K562 (cell line): ENCODE measurements at regions not wholly inside any gene's neighbourhood (a gene's known extent, or its start where the extent isn't known, plus 50 kb on each side); places are given as distances from the start of the nearest gene placed in this dataset.

Experiments used
- ATAC-seq: fragments of 200-7000 bp; cut with Tn5 transposase; 3 replicates; pipeline ENCODE4 v1.9.1; 2020; ENCODE audit warnings: moderate library complexity
- BruUV-seq: library from RNA; stranded (reverse); fragments of 400-500 nt; replicated peaks from 2 replicates; lab custom pipeline; 2021; lab: Mats Ljungman, UMichigan
- CTCF ChIA-PET: fragments of 300-600 bp; formaldehyde crosslinking; extraction: SDS; loops from one replicate; lab custom pipeline; 2021; ENCODE audit warnings: low intra/inter-chr PET ratio; lab: Yijun Ruan, JAX
- POLR2A ChIA-PET: fragments of 300-600, 350-650 bp; sonication (Branson Sonifier 250); formaldehyde crosslinking; extraction: SDS; loops from one replicate; lab custom pipeline; 2021; ENCODE audit warnings: antibody characterized with exemption, inconsistent platforms; lab: Yijun Ruan, JAX
- DNase-seq, 4 experiments: peaks; one replicate each; pipeline versions ENCODE4 v3.0.0 to v3.0.0-alpha.2; 2011 to 2018; ENCODE audit warnings: low spot score in 3 of 4, mixed read lengths in 3 of 4; ENCODE audit errors: extremely low read depth in 1 of 4
- FAIRE-seq: peaks from 2 replicates; lab custom pipeline; 2011; peaks lifted over from hg19 to GRCh38; lab: Jason Lieb, UNC
- H2AFZ ChIP-seq: 2 replicates; pipeline ENCODE4 v1.6.0; 2011; ENCODE audit warnings: low read depth, low read length, control low read depth, inconsistent platforms
- H3K27ac ChIP-seq: fragments of 200-600 bp; 3 replicates; pipeline ENCODE4 v1.8.0; 2011; ENCODE audit warnings: low read depth, mild to moderate bottlenecking, control low read depth, inconsistent platforms, low read length, moderate library complexity, mixed read lengths; ENCODE audit errors: extremely low read depth
- H3K27me3 ChIP-seq, 2 experiments: fragments of 300-600 bp in 1 of 2; 2 replicates in 1 of 2; 3 replicates in 1 of 2; pipeline versions ENCODE4 v1.6.0 to v1.8.0; 2011; ENCODE audit warnings: inconsistent platforms in 2 of 2, low read length in 2 of 2, mild to moderate bottlenecking in 1 of 2, mixed read lengths in 1 of 2, moderate library complexity in 1 of 2; ENCODE audit not compliant: control insufficient read depth in 2 of 2, insufficient read depth in 2 of 2
- H3K36me3 ChIP-seq: fragments of 300-600 bp; 3 replicates; pipeline ENCODE4 v1.8.0; 2011; ENCODE audit warnings: mild to moderate bottlenecking, low read length, inconsistent platforms; ENCODE audit not compliant: control insufficient read depth, insufficient read depth
- H3K4me1 ChIP-seq, 2 experiments: fragments of 200-600 bp in 1 of 2; replicated peaks in 1 of 2; 2 replicates in 1 of 2; 3 replicates in 1 of 2; pipeline versions ENCODE4 v1.5.1 to v1.8.0; 2011; ENCODE audit warnings: inconsistent platforms in 2 of 2, low read length in 2 of 2, mild to moderate bottlenecking in 1 of 2, mixed read lengths in 1 of 2, moderate library complexity in 1 of 2; ENCODE audit not compliant: control insufficient read depth in 2 of 2, insufficient read depth in 2 of 2
- H3K4me2 ChIP-seq: 2 replicates; pipeline ENCODE4 v1.6.1; 2011; ENCODE audit warnings: low read length, control low read depth, inconsistent platforms, mixed read lengths; ENCODE audit not compliant: insufficient read depth
- H3K4me3 ChIP-seq: fragments of 200-600 bp; sonication (generic), shearing (Covaris generic); 2 replicates; pipeline ENCODE4 v1.5.1; 2016; ENCODE audit warnings: control low read depth, inconsistent platforms
- H3K79me2 ChIP-seq: fragments of 200-600 bp; 3 replicates; pipeline ENCODE4 v1.8.0; 2011; ENCODE audit warnings: low read length, inconsistent platforms; ENCODE audit not compliant: control insufficient read depth, insufficient read depth
- H3K9ac ChIP-seq, 2 experiments: 2 replicates each; pipeline versions ENCODE4 v1.6.0 to v1.6.1; 2011; ENCODE audit warnings: low read depth in 2 of 2, low read length in 2 of 2, control low read depth in 1 of 2, inconsistent platforms in 1 of 2, mild to moderate bottlenecking in 1 of 2, mixed read lengths in 1 of 2; ENCODE audit not compliant: insufficient read depth in 1 of 2
- H3K9me1 ChIP-seq: one replicate; pipeline ENCODE4 v1.6.0; 2011; ENCODE audit warnings: inconsistent platforms, mild to moderate bottlenecking, low read length, moderate library complexity; ENCODE audit not compliant: control insufficient read depth, insufficient read depth
- H3K9me3 ChIP-seq: replicated peaks from 2 replicates; pipeline ENCODE4 v1.5.1; 2011; ENCODE audit warnings: low read depth, low read length, inconsistent platforms; ENCODE audit not compliant: control insufficient read depth, insufficient read depth
- H4K20me1 ChIP-seq: replicated peaks from 2 replicates; pipeline ENCODE4 v1.6.1; 2011; ENCODE audit warnings: low read length, inconsistent platforms, mixed read lengths; ENCODE audit not compliant: control insufficient read depth, insufficient read depth
- BACH1 ChIP-seq: fragments of 200-800 bp; sonication (Bioruptor generic); IDR thresholded peaks from 2 replicates; pipeline ENCODE4 v1.6.1; 2016; ENCODE audit warnings: missing genetic modification characterization, missing compliant biosample characterization
- ERF ChIP-seq: fragments of 450-650 bp; formaldehyde crosslinking; IDR thresholded peaks from 2 replicates; pipeline ENCODE4 v1.4.0; 2020; ENCODE audit warnings: mild to moderate bottlenecking, mixed read lengths
- FOXJ3 ChIP-seq: sonication (generic); formaldehyde crosslinking; IDR thresholded peaks from 2 replicates; pipeline ENCODE4 v1.4.0; 2020; ENCODE audit warnings: mild to moderate bottlenecking, missing genetic modification reagents
- GABPA ChIP-seq: fragments of 200-800 bp; sonication (Bioruptor generic); conservative IDR thresholded peaks from 2 replicates; pipeline ENCODE4 v1.6.1; 2016; ENCODE audit warnings: low read depth, missing genetic modification characterization, missing compliant biosample characterization
- KDM1A ChIP-seq, 2 experiments: fragments of 450-650 bp; IDR thresholded peaks; 2 replicates each; pipeline ENCODE4 v1.6.1; 2016; ENCODE audit warnings: mild to moderate bottlenecking in 2 of 2
- KLF10 ChIP-seq: fragments of 250-450 bp; sonication (Bioruptor Pico); IDR thresholded peaks from 2 replicates; pipeline ENCODE4 v1.6.1; 2021; ENCODE audit warnings: matching md5 sums
- NRF1 ChIP-seq, 2 experiments: fragments of 450-650 bp; IDR thresholded peaks in 1 of 2; conservative IDR thresholded peaks in 1 of 2; 2 replicates each; pipeline ENCODE4 v1.6.1; 2014; ENCODE audit warnings: mild to moderate bottlenecking in 2 of 2
- VEZF1 ChIP-seq: fragments of 200-800 bp; sonication (Bioruptor generic); IDR thresholded peaks from 2 replicates; pipeline ENCODE4 v1.6.1; 2017; ENCODE audit warnings: missing genetic modification characterization, missing compliant biosample characterization
- ZNF507 ChIP-seq: conservative IDR thresholded peaks from 2 replicates; pipeline ENCODE4 v1.6.1; 2017; ENCODE audit warnings: missing genetic modification characterization, missing compliant biosample characterization
- WGBS: fragments of 100-300 bp; shearing (Covaris generic); methylation state at CpG from one replicate; pipeline ENCODE4 v1.1.6; 2016; ENCODE audit warnings: low coverage, mixed read lengths; ENCODE audit not compliant: insufficient coverage; ENCODE audit errors: missing lambda C conversion rate; 5-methylcytosine and 5-hydroxymethylcytosine counted together
- in situ Hi-C: fragments of 300-500 bp; cut with MboI; formaldehyde crosslinking; loops from 4 replicates; pipeline ENCODE4 v1.15.0; 2018; ENCODE audit warnings: inconsistent platforms, mixed read lengths
- intact Hi-C: fragments of 100-400 bp; cut with micrococcal nuclease; formaldehyde crosslinking; loops from 2 replicates; pipeline ENCODE4 v1.14.2; 2022
- TF ChIP-seq, protein P1 (sequence below): fragments of 450-650 bp; formaldehyde crosslinking; IDR thresholded peaks from 2 replicates; pipeline ENCODE4 v1.4.0; 2020; ENCODE audit warnings: mild to moderate bottlenecking, moderate library complexity
- TF ChIP-seq, protein P2 (sequence below): fragments of 450-650 bp; formaldehyde crosslinking; IDR thresholded peaks from 2 replicates; pipeline ENCODE4 v1.4.0; 2020; ENCODE audit warnings: mild to moderate bottlenecking, moderate library complexity
- TF ChIP-seq, protein P3 (sequence below), 2 experiments: fragments of 450-650 bp in 1 of 2; sonication (generic) in 1 of 2; formaldehyde crosslinking in 1 of 2; IDR thresholded peaks in 1 of 2; conservative IDR thresholded peaks in 1 of 2; 2 replicates each; pipeline versions ENCODE4 v1.6.1 to v1.8.1; 2016 to 2023; ENCODE audit warnings: mild to moderate bottlenecking in 2 of 2, moderate library complexity in 2 of 2, inconsistent platforms in 1 of 2, missing genetic modification reagents in 1 of 2

DNA sequence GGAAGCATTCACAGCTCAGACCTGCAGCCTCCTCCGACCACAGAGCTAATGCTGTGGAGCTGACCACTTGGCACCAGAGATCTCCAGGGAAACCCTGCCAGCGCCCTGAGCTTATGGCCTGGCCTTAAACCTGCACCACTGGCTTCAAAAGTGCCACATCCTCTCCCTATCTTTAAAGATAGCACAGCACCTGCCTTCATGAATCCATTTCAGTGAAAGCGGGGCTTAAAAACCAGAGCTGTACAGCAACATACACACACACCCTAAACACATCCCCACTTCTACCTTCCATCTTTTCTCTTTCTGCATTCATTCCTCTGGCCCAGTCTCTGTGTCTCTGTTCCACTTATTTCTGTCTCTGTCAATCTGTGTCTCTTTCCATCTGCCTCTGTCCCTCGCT is 59.8 kb upstream of the CCDC167 start:
- no peaks in the 10 kb centered on the region for H3K36me3 ChIP-seq

More for the DNA sequence above, 59.8 kb upstream of the CCDC167 start:
- no TSS peak for BruUV-seq
- H3K4me3 ChIP-seq, result no peak overlapping the region
- peaks cover 3% of the 10 kb centered on the region; the same call in 1 of the 2 replicates for H4K20me1 ChIP-seq
- FAIRE-seq (no peak), ATAC-seq (no peak), DNase-seq (no peak)
- H3K4me2 ChIP-seq, result no peak overlapping the region
- H3K27ac ChIP-seq, result no peak overlapping the region
- in situ Hi-C loops, result no loop called here
- no peak overlapping the region for H2AFZ ChIP-seq
- peaks cover 69 to 88% of the 10 kb centered on the region in 2 experiments for H3K27me3 ChIP-seq
- H3K9ac ChIP-seq, result no peak overlapping the region
- H3K9me1 ChIP-seq, result no peaks in the 10 kb centered on the region
- 3% methylated on average over 4 of the region's 4 CpGs for WGBS
- H3K79me2 ChIP-seq, result no peaks in the 10 kb centered on the region
- CTCF ChIA-PET, result no interaction called here
- H3K9me3 ChIP-seq, result peaks cover 4% of the 10 kb centered on the region; the same call in 1 of the 2 replicates
- H3K4me1 ChIP-seq, result no peaks in the 10 kb centered on the region; a peak in 1 of 5 replicates
- TF ChIP-seq GABPA (no peak), ZNF507 (tag) (no peak), BACH1 (tag) (no peak), KLF10 (no peak), KDM1A (IDR thresholded peaks at IDR 0.05) (no peak), VEZF1 (CRISPR knock-in tag) (no peak), FOXJ3 (no peak), ERF (no peak), NRF1 (conservative IDR thresholded peaks at IDR 0.05 in 1 of 2, IDR thresholded peaks at IDR 0.05 in 1 of 2) (no peak)
- TF ChIP-seq, protein P1, sequence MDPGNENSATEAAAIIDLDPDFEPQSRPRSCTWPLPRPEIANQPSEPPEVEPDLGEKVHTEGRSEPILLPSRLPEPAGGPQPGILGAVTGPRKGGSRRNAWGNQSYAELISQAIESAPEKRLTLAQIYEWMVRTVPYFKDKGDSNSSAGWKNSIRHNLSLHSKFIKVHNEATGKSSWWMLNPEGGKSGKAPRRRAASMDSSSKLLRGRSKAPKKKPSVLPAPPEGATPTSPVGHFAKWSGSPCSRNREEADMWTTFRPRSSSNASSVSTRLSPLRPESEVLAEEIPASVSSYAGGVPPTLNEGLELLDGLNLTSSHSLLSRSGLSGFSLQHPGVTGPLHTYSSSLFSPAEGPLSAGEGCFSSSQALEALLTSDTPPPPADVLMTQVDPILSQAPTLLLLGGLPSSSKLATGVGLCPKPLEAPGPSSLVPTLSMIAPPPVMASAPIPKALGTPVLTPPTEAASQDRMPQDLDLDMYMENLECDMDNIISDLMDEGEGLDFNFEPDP (CRISPR knock-in tag), result no peak
- TF ChIP-seq, protein P2, sequence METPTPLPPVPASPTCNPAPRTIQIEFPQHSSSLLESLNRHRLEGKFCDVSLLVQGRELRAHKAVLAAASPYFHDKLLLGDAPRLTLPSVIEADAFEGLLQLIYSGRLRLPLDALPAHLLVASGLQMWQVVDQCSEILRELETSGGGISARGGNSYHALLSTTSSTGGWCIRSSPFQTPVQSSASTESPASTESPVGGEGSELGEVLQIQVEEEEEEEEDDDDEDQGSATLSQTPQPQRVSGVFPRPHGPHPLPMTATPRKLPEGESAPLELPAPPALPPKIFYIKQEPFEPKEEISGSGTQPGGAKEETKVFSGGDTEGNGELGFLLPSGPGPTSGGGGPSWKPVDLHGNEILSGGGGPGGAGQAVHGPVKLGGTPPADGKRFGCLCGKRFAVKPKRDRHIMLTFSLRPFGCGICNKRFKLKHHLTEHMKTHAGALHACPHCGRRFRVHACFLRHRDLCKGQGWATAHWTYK (CRISPR knock-in tag), result no peak
- TF ChIP-seq, protein P3, sequence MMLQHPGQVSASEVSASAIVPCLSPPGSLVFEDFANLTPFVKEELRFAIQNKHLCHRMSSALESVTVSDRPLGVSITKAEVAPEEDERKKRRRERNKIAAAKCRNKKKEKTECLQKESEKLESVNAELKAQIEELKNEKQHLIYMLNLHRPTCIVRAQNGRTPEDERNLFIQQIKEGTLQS (IDR thresholded peaks at IDR 0.05), result no peak
- TF ChIP-seq, protein P3 (CRISPR knock-in tag; conservative IDR thresholded peaks at IDR 0.05), result no peak
- POLR2A ChIA-PET, result interaction anchor here (1.0 to 2.4 kb wide), 5 partner anchors 11 to 79 kb away, joined by 3 to 15 read pairs (median 3); no protein-coding TSS in a partner anchor
- intact Hi-C loops, result no loop called here
